H1 (cell line): ENCODE measurements at regions not wholly inside any gene's neighbourhood (a gene's known extent, or its start where the extent isn't known, plus 50 kb on each side); places are given as distances from the start of the nearest gene placed in this dataset.

Source experiments
- CTCF ChIA-PET: fragments of 300-600 bp; sonication (Branson Sonifier 250); formaldehyde crosslinking; loops from one replicate; lab custom pipeline; 2021; ENCODE audit not compliant: partially characterized antibody; lab: Charles Lee
- POLR2A ChIA-PET: fragments of 300-600 bp; sonication (Branson Sonifier 250); formaldehyde crosslinking; loops from one replicate; lab custom pipeline; 2021; ENCODE audit warnings: inconsistent platforms; ENCODE audit not compliant: partially characterized antibody; lab: Charles Lee
- DNase-seq, 2 experiments: peaks; one replicate each; pipeline versions ENCODE4 v3.0.0 to v3.0.0-alpha.2; 2010 to 2022; ENCODE audit warnings: low spot score in 2 of 2, low read depth in 1 of 2, mixed read lengths in 1 of 2
- FAIRE-seq: peaks from 2 replicates; lab custom pipeline; 2011; peaks lifted over from hg19 to GRCh38; lab: Jason Lieb, UNC
- H2AFZ ChIP-seq: 2 replicates; pipeline ENCODE4 v1.8.1; 2012; ENCODE audit warnings: low read length, inconsistent platforms
- H2AK5ac ChIP-seq: 2 replicates; pipeline ENCODE4 v1.6.1; 2013; ENCODE audit warnings: low read depth, low read length
- H2BK120ac ChIP-seq: replicated peaks from 2 replicates; pipeline ENCODE3; 2013; ENCODE audit warnings: low read depth, low read length, inconsistent platforms
- H2BK12ac ChIP-seq: 2 replicates; pipeline ENCODE4 v1.6.1; 2013; ENCODE audit warnings: low read depth, low read length
- H2BK15ac ChIP-seq: 2 replicates; pipeline ENCODE4 v1.6.1; 2013; ENCODE audit warnings: low read length
- H2BK20ac ChIP-seq: 2 replicates; pipeline ENCODE4 v1.6.1; 2013; ENCODE audit warnings: low read length
- H2BK5ac ChIP-seq: 2 replicates; pipeline ENCODE4 v1.6.1; 2013; ENCODE audit warnings: low read depth, low read length
- H3K14ac ChIP-seq: 2 replicates; pipeline ENCODE4 v1.6.1; 2013; ENCODE audit warnings: inconsistent platforms; ENCODE audit not compliant: insufficient read length
- H3K18ac ChIP-seq: 2 replicates; pipeline ENCODE4 v1.6.1; 2013; ENCODE audit warnings: low read length; ENCODE audit errors: extremely low read depth
- H3K23ac ChIP-seq: 2 replicates; pipeline ENCODE4 v1.6.1; 2013; ENCODE audit warnings: inconsistent platforms; ENCODE audit not compliant: insufficient read length
- H3K23me2 ChIP-seq: 2 replicates; pipeline ENCODE4 v1.6.1; 2013; ENCODE audit warnings: low read depth, low read length
- H3K27ac ChIP-seq: 2 replicates; pipeline ENCODE4 v1.6.1; 2011; ENCODE audit warnings: low read depth, low read length, inconsistent platforms
- H3K27me3 ChIP-seq, 4 experiments: replicated peaks in 1 of 4; 1 replicate in 1 of 4; 2 replicates in 3 of 4; pipeline versions ENCODE4 v1.6.1 to v1.8.1; 2011 to 2013; ENCODE audit warnings: low read length in 3 of 4, mild to moderate bottlenecking in 3 of 4, inconsistent platforms in 2 of 4, mixed read lengths in 2 of 4, moderate library complexity in 1 of 4; ENCODE audit not compliant: control insufficient read depth in 3 of 4, insufficient read depth in 3 of 4; ENCODE audit errors: extremely low read depth in 1 of 4
- H3K36me3 ChIP-seq, 4 experiments: 2 replicates each; pipeline versions ENCODE4 v1.6.1 to v1.8.1; 2011 to 2013; ENCODE audit warnings: mild to moderate bottlenecking in 4 of 4, low read length in 3 of 4, moderate library complexity in 2 of 4, control low read depth in 1 of 4, inconsistent platforms in 1 of 4; ENCODE audit not compliant: insufficient read depth in 4 of 4, control insufficient read depth in 2 of 4
- H3K4ac ChIP-seq: replicated peaks from 2 replicates; pipeline ENCODE3; 2013; ENCODE audit warnings: low read length, low read depth, mixed read lengths, inconsistent platforms; ENCODE audit not compliant: insufficient read length
- H3K4me1 ChIP-seq, 4 experiments: replicated peaks in 1 of 4; 1 replicate in 1 of 4; 2 replicates in 3 of 4; pipeline versions ENCODE4 v1.6.1 to v1.8.1; 2011 to 2013; ENCODE audit warnings: low read length in 3 of 4, inconsistent platforms in 2 of 4, mixed read lengths in 1 of 4; ENCODE audit not compliant: insufficient read depth in 4 of 4, control insufficient read depth in 3 of 4
- H3K4me2 ChIP-seq, 2 experiments: 2 replicates each; pipeline versions ENCODE4 v1.6.1 to v1.8.1; 2011 to 2013; ENCODE audit warnings: low read depth in 2 of 2, low read length in 2 of 2, control low read depth in 1 of 2, inconsistent platforms in 1 of 2, mild to moderate bottlenecking in 1 of 2; ENCODE audit not compliant: insufficient read depth in 1 of 2
- H3K4me3 ChIP-seq, 4 experiments: fragments of 200-600, 300-600 bp in 1 of 4; sonication (generic), shearing (Covaris generic), sonication (Bioruptor Twin) in 1 of 4; 2 replicates each; pipeline versions ENCODE4 v1.5.1 to v1.8.1; 2011 to 2016; ENCODE audit warnings: low read length in 4 of 4, low read depth in 3 of 4, control low read depth in 2 of 4, inconsistent platforms in 2 of 4, mild to moderate bottlenecking in 2 of 4, mixed read lengths in 1 of 4, moderate library complexity in 1 of 4; ENCODE audit not compliant: insufficient read depth in 2 of 4; ENCODE audit errors: extremely low read depth in 1 of 4
- H3K56ac ChIP-seq: replicated peaks from 2 replicates; pipeline ENCODE3; 2013; ENCODE audit warnings: low read depth, mild to moderate bottlenecking, mixed read lengths, low read length, inconsistent platforms; ENCODE audit not compliant: insufficient read length
- H3K79me1 ChIP-seq: 2 replicates; pipeline ENCODE4 v1.6.1; 2013; ENCODE audit warnings: low read depth, low read length, control low read depth
- H3K79me2 ChIP-seq, 2 experiments: 2 replicates each; pipeline versions ENCODE4 v1.6.1 to v1.8.1; 2012 to 2013; ENCODE audit warnings: low read length in 2 of 2, mild to moderate bottlenecking in 2 of 2, inconsistent platforms in 1 of 2; ENCODE audit not compliant: insufficient read depth in 2 of 2, control insufficient read depth in 1 of 2
- H3K9ac ChIP-seq, 4 experiments: replicated peaks in 1 of 4; 1 replicate in 1 of 4; 2 replicates in 3 of 4; pipeline versions ENCODE4 v1.6.1 to v1.8.1; 2011 to 2013; ENCODE audit warnings: low read depth in 3 of 4, low read length in 3 of 4, control low read depth in 2 of 4, mild to moderate bottlenecking in 2 of 4, moderate library complexity in 2 of 4, inconsistent platforms in 1 of 4; ENCODE audit errors: extremely low read depth in 1 of 4
- H3K9me3 ChIP-seq, 2 experiments: 2 replicates each; pipeline versions ENCODE4 v1.6.1 to v1.8.1; 2012 to 2013; ENCODE audit warnings: mild to moderate bottlenecking in 2 of 2, moderate library complexity in 2 of 2, control low read depth in 1 of 2, inconsistent platforms in 1 of 2, low read depth in 1 of 2, low read length in 1 of 2, mixed read lengths in 1 of 2; ENCODE audit not compliant: insufficient read depth in 2 of 2
- H4K20me1 ChIP-seq, 2 experiments: replicated peaks in 1 of 2; 2 replicates each; pipeline versions ENCODE3 to v1.8.1; 2011 to 2013; ENCODE audit warnings: inconsistent platforms in 2 of 2, low read length in 2 of 2, mild to moderate bottlenecking in 1 of 2; ENCODE audit not compliant: insufficient read depth in 2 of 2, control insufficient read depth in 1 of 2
- H4K5ac ChIP-seq: 2 replicates; pipeline ENCODE4 v1.6.1; 2013; ENCODE audit warnings: low read length, low read depth, mixed read lengths, inconsistent platforms; ENCODE audit not compliant: insufficient read length
- H4K8ac ChIP-seq: 2 replicates; pipeline ENCODE4 v1.8.0; 2013; ENCODE audit warnings: mild to moderate bottlenecking, moderate library complexity, low read length, inconsistent platforms; ENCODE audit not compliant: insufficient read depth; ENCODE audit errors: extremely low read depth
- H4K91ac ChIP-seq: replicated peaks from 2 replicates; pipeline ENCODE3; 2013; ENCODE audit warnings: low read length, mixed read lengths, inconsistent platforms; ENCODE audit not compliant: insufficient read length
- ASH2L ChIP-seq: fragments of 200-600, 300-600 bp; sonication (generic); IDR thresholded peaks from one replicate; pipeline ENCODE4 v1.7.1; 2017; ENCODE audit warnings: low read length
- BCL11A ChIP-seq, 2 experiments: IDR thresholded peaks; one replicate each; pipeline ENCODE4 v1.6.1; 2011; ENCODE audit warnings: low read depth in 2 of 2, low read length in 2 of 2, mild to moderate bottlenecking in 2 of 2
- CHD2 ChIP-seq: IDR thresholded peaks from 2 replicates; pipeline ENCODE4 v1.6.1; 2012; ENCODE audit warnings: low read length, improper control_type of control experiment
- E2F6 ChIP-seq: IDR thresholded peaks from 2 replicates; pipeline ENCODE4 v1.6.1; 2012; ENCODE audit warnings: inconsistent platforms
- KDM5A ChIP-seq: fragments of 200-600 bp; IDR thresholded peaks from 2 replicates; pipeline ENCODE4 v1.7.1; 2012; ENCODE audit warnings: mild to moderate bottlenecking, low read length, inconsistent platforms, mixed read lengths
- SIN3A ChIP-seq, 2 experiments: IDR thresholded peaks in 1 of 2; conservative IDR thresholded peaks in 1 of 2; 2 replicates each; pipeline ENCODE4 v1.6.1; 2011 to 2012; ENCODE audit warnings: low read length in 2 of 2, improper control_type of control experiment in 1 of 2, low read depth in 1 of 2, mild to moderate bottlenecking in 1 of 2
- SP2 ChIP-seq: IDR thresholded peaks from 2 replicates; pipeline ENCODE4 v1.6.1; 2012; ENCODE audit warnings: mild to moderate bottlenecking, low read length, inconsistent platforms
- SRF ChIP-seq: IDR thresholded peaks from 2 replicates; pipeline ENCODE4 v1.6.1; 2011; ENCODE audit warnings: mild to moderate bottlenecking, low read depth, low read length, moderate library complexity
- TBP ChIP-seq: IDR thresholded peaks from 2 replicates; pipeline ENCODE4 v1.6.1; 2011; ENCODE audit warnings: low read depth, low read length, improper control_type of control experiment
- TCF12 ChIP-seq: IDR thresholded peaks from 2 replicates; pipeline ENCODE4 v1.6.1; 2011; ENCODE audit warnings: low read depth, mild to moderate bottlenecking, low read length
- WGBS, 2 experiments: shearing (Covaris generic) in 1 of 2; methylation state at CpG; one replicate each; pipeline versions ENCODE4 v1.1.6 to v1.1.7; 2013 to 2015; ENCODE audit warnings: low lambda C conversion rate in 2 of 2, mixed read lengths in 2 of 2, inconsistent platforms in 1 of 2, low coverage in 1 of 2, missing lambda C conversion rate in 1 of 2; ENCODE audit not compliant: insufficient replicate concordance in 2 of 2, insufficient coverage in 1 of 2, insufficient read length in 1 of 2; ENCODE audit errors: extremely low coverage in 1 of 2, missing lambda C conversion rate in 1 of 2; 5-methylcytosine and 5-hydroxymethylcytosine counted together

GRCh38 chr7:126215785-126216184, 1037.0 kb downstream of the GRM8 start:
- DNase-seq (no peak), FAIRE-seq (no peak)
- Histone ChIP-seq H3K4me2 (no peak overlapping the region), H3K27me3 (no peaks in the 10 kb centered on the region), H2BK15ac (no peak overlapping the region), H2BK5ac (no peak overlapping the region), H4K20me1 (no peaks in the 10 kb centered on the region), H3K23ac (no peak overlapping the region), H4K5ac (no peak overlapping the region), H3K4me3 (no peak overlapping the region), H3K23me2 (no peaks in the 10 kb centered on the region), H2AK5ac (no peak overlapping the region), H3K18ac (no peak overlapping the region), H3K4me1 (no peaks in the 10 kb centered on the region), H2BK120ac (no peak overlapping the region), H3K79me2 (no peaks in the 10 kb centered on the region), H3K9ac (no peak overlapping the region), H3K56ac (no peak overlapping the region), H3K27ac (no peak overlapping the region), H3K4ac (no peak overlapping the region), H4K91ac (no peak overlapping the region), H4K8ac (no peak overlapping the region), H3K14ac (no peak overlapping the region), H2AFZ (no peak overlapping the region), H3K36me3 (no peaks in the 10 kb centered on the region), H3K79me1 (no peaks in the 10 kb centered on the region), H2BK20ac (no peak overlapping the region), H2BK12ac (no peak overlapping the region), H3K9me3 (peaks cover 0 to 3% of the 10 kb centered on the region in 2 experiments; a peak in 1 of 4 replicates)
- ChIA-PET POLR2A (no interaction called here), CTCF (no interaction called here)
- WGBS, 2 experiments, result 90% methylated on average over 2 of the region's 2 CpGs; no CpG with 5 or more reads in 1 of the 2 experiments
- TF ChIP-seq SRF (no peak), TBP (no peak), TCF12 (no peak), KDM5A (no peak), E2F6 (no peak), ASH2L (no peak), SP2 (no peak), BCL11A (IDR thresholded peaks at IDR 0.05; ENCODE audit: low read depth in 2 of 2, low read length in 2 of 2) (no peak), SIN3A (conservative IDR thresholded peaks at IDR 0.05 in 1 of 2, IDR thresholded peaks at IDR 0.05 in 1 of 2; ENCODE audit: low read depth in 1 of 2, low read length in 2 of 2) (no peak), CHD2 (no peak)
